H9 (cell line): ENCODE measurements at regions not wholly inside any gene's neighbourhood (a gene's known extent, or its start where the extent isn't known, plus 50 kb on each side); places are given as distances from the start of the nearest gene placed in this dataset.

ENCODE experiments used
- DNase-seq: peaks from one replicate; pipeline ENCODE4 v3.0.0-alpha.2; 2017
- H2AFZ ChIP-seq: one replicate; pipeline ENCODE4 v1.6.1; 2013; ENCODE audit warnings: mild to moderate bottlenecking, low read length, control low read depth, moderate library complexity
- H2AK5ac ChIP-seq: 2 replicates; pipeline ENCODE4 v1.6.1; 2013; ENCODE audit warnings: low read length, control low read depth, mixed read lengths; ENCODE audit not compliant: insufficient read length
- H2BK120ac ChIP-seq: one replicate; pipeline ENCODE4 v1.6.1; 2013; ENCODE audit warnings: low read depth, mild to moderate bottlenecking, low read length, control low read depth, inconsistent platforms; ENCODE audit not compliant: poor library complexity, severe bottlenecking
- H2BK12ac ChIP-seq: 2 replicates; pipeline ENCODE4 v1.6.1; 2013; ENCODE audit warnings: low read length, control low read depth, mixed read lengths, low read depth; ENCODE audit not compliant: insufficient read length
- H2BK15ac ChIP-seq: 2 replicates; pipeline ENCODE4 v1.6.1; 2013; ENCODE audit warnings: low read depth, low read length, control low read depth
- H2BK20ac ChIP-seq: one replicate; pipeline ENCODE4 v1.6.1; 2013; ENCODE audit warnings: low read depth, mild to moderate bottlenecking, low read length, control low read depth, inconsistent platforms; ENCODE audit not compliant: poor library complexity, severe bottlenecking
- H2BK5ac ChIP-seq: 2 replicates; pipeline ENCODE4 v1.6.1; 2013; ENCODE audit warnings: low read length, control low read depth, mixed read lengths; ENCODE audit not compliant: insufficient read length
- H3K14ac ChIP-seq: 2 replicates; pipeline ENCODE4 v1.6.1; 2013; ENCODE audit warnings: low read length, control low read depth; ENCODE audit not compliant: insufficient read depth
- H3K18ac ChIP-seq: 2 replicates; pipeline ENCODE4 v1.6.1; 2013; ENCODE audit warnings: low read depth, mild to moderate bottlenecking, mixed read lengths, low read length, control low read depth; ENCODE audit not compliant: insufficient read length
- H3K23ac ChIP-seq: 2 replicates; pipeline ENCODE4 v1.6.1; 2013; ENCODE audit warnings: low read length, control low read depth, mixed read lengths, low read depth; ENCODE audit not compliant: insufficient read length
- H3K23me2 ChIP-seq: 2 replicates; pipeline ENCODE4 v1.6.1; 2013; ENCODE audit warnings: low read depth, mild to moderate bottlenecking, mixed read lengths, low read length, control low read depth; ENCODE audit not compliant: insufficient read length, poor library complexity, severe bottlenecking
- H3K27ac ChIP-seq: 2 replicates; pipeline ENCODE4 v1.5.1; 2013; ENCODE audit warnings: low read length, control low read depth, mixed read lengths, low read depth; ENCODE audit not compliant: insufficient read length
- H3K27me3 ChIP-seq: 2 replicates; pipeline ENCODE4 v1.6.1; 2013; ENCODE audit warnings: low read length, control low read depth, inconsistent platforms; ENCODE audit not compliant: insufficient read depth
- H3K4ac ChIP-seq: 2 replicates; pipeline ENCODE4 v1.6.1; 2013; ENCODE audit warnings: low read depth, mild to moderate bottlenecking, control low read depth, inconsistent platforms, low read length, moderate library complexity
- H3K4me1 ChIP-seq: 2 replicates; pipeline ENCODE4 v1.6.1; 2013; ENCODE audit warnings: low read length, control low read depth, inconsistent platforms; ENCODE audit not compliant: insufficient read depth
- H3K4me2 ChIP-seq: 2 replicates; pipeline ENCODE4 v1.6.1; 2013; ENCODE audit warnings: low read length, control low read depth, mixed read lengths; ENCODE audit not compliant: insufficient read length, insufficient read depth
- H3K56ac ChIP-seq: 2 replicates; pipeline ENCODE4 v1.6.1; 2013; ENCODE audit warnings: low read depth, mild to moderate bottlenecking, mixed read lengths, low read length, control low read depth; ENCODE audit not compliant: insufficient read length
- H3K79me1 ChIP-seq: 2 replicates; pipeline ENCODE4 v1.6.1; 2013; ENCODE audit warnings: low read depth, mild to moderate bottlenecking, moderate library complexity, low read length, control low read depth, inconsistent platforms; ENCODE audit not compliant: insufficient read depth, poor library complexity, severe bottlenecking
- H3K79me2 ChIP-seq: 2 replicates; pipeline ENCODE4 v1.6.1; 2013; ENCODE audit warnings: low read length, control low read depth, inconsistent platforms; ENCODE audit not compliant: insufficient read depth
- H3K9ac ChIP-seq: 2 replicates; pipeline ENCODE4 v1.6.1; 2013; ENCODE audit warnings: low read length, control low read depth, mixed read lengths; ENCODE audit not compliant: insufficient read length; ENCODE audit errors: extremely low read depth
- H3K9me3 ChIP-seq: one replicate; pipeline ENCODE4 v1.6.1; 2013; ENCODE audit warnings: low read depth, low read length, inconsistent platforms; ENCODE audit not compliant: control insufficient read depth
- H3T11ph ChIP-seq: one replicate; pipeline ENCODE4 v1.6.1; 2013; ENCODE audit warnings: mild to moderate bottlenecking, low read length, control low read depth, inconsistent platforms
- H4K20me1 ChIP-seq: one replicate; pipeline ENCODE4 v1.6.1; 2013; ENCODE audit not compliant: control insufficient read depth, insufficient read length, insufficient read depth
- H4K5ac ChIP-seq: 2 replicates; pipeline ENCODE4 v1.6.1; 2013; ENCODE audit warnings: low read depth, mild to moderate bottlenecking, mixed read lengths, low read length, control low read depth; ENCODE audit not compliant: insufficient read length
- H4K8ac ChIP-seq: replicated peaks from 2 replicates; pipeline ENCODE4 v1.6.1; 2013; ENCODE audit warnings: low read length, control low read depth, mixed read lengths, low read depth; ENCODE audit not compliant: insufficient read length
- H4K91ac ChIP-seq: 2 replicates; pipeline ENCODE4 v1.6.1; 2013; ENCODE audit warnings: low read depth, mild to moderate bottlenecking, moderate library complexity, mixed read lengths, low read length, control low read depth; ENCODE audit not compliant: insufficient read length
- H3K27ac Mint-ChIP-seq, 3 experiments: 2 replicates in 2 of 3; 3 replicates in 1 of 3; pipeline ENCODE4 v1.8.0; 2020 to 2021; ENCODE audit warnings: mixed read lengths in 3 of 3, mild to moderate bottlenecking in 1 of 3, moderate library complexity in 1 of 3
- H3K27me3 Mint-ChIP-seq: 2 replicates; pipeline ENCODE4 v1.8.0; 2021; ENCODE audit warnings: low read depth, mild to moderate bottlenecking, moderate library complexity, mixed read lengths
- H3K36me3 Mint-ChIP-seq, 3 experiments: 2 replicates in 2 of 3; 3 replicates in 1 of 3; pipeline ENCODE4 v1.8.0; 2020 to 2021; ENCODE audit warnings: low read depth in 3 of 3, mixed read lengths in 3 of 3; ENCODE audit not compliant: insufficient read depth in 1 of 3
- H3K4me1 Mint-ChIP-seq, 2 experiments: 2 replicates each; pipeline ENCODE4 v1.8.0; 2020; ENCODE audit warnings: mixed read lengths in 2 of 2
- H3K4me3 Mint-ChIP-seq, 2 experiments: 2 replicates in 1 of 2; 3 replicates in 1 of 2; pipeline ENCODE4 v1.8.0; 2020 to 2021; ENCODE audit warnings: mild to moderate bottlenecking in 2 of 2, mixed read lengths in 2 of 2, moderate library complexity in 1 of 2
- H3K9me3 Mint-ChIP-seq, 2 experiments: 2 replicates in 1 of 2; 3 replicates in 1 of 2; pipeline ENCODE4 v1.8.0; 2020; ENCODE audit warnings: mild to moderate bottlenecking in 2 of 2, mixed read lengths in 2 of 2, moderate library complexity in 1 of 2
- WGBS: extraction: QIAGEN DNeasy Blood & Tissue Kit; methylation state at CpG from one replicate; pipeline ENCODE4 v1.1.7; 2013; ENCODE audit warnings: missing lambda C conversion rate, low lambda C conversion rate, mixed read lengths; ENCODE audit not compliant: insufficient read length; ENCODE audit errors: extremely low coverage; 5-methylcytosine and 5-hydroxymethylcytosine counted together
- TF ChIP-seq, protein P1 (sequence below): fragments of 200-600 bp; sonication (generic); conservative IDR thresholded peaks from 3 replicates; pipeline ENCODE4 v1.8.0; 2021; ENCODE audit warnings: antibody characterized with exemption, mild to moderate bottlenecking

GRCh38 chr1:111563619-111564018 lies 56.0 kb upstream of the RAP1A start:
- no peaks in the 10 kb centered on the region for H3K36me3 Mint-ChIP-seq
- H3K23ac ChIP-seq, result no peak overlapping the region
- no peak overlapping the region for H2BK20ac ChIP-seq
- no peak overlapping the region for H3T11ph ChIP-seq
- H3K9me3 ChIP-seq, result no peaks in the 10 kb centered on the region
- H3K9me3 Mint-ChIP-seq, result no peaks in the 10 kb centered on the region; a peak in 1 of 5 replicates
- H3K79me2 ChIP-seq, result no peaks in the 10 kb centered on the region
- no peaks in the 10 kb centered on the region for H3K27me3 ChIP-seq
- no peaks in the 10 kb centered on the region; the same call in none of the 2 replicates for H3K27me3 Mint-ChIP-seq
- H3K4me3 Mint-ChIP-seq, result no peak overlapping the region
- H3K27ac Mint-ChIP-seq, result no peak overlapping the region; a peak in 1 of 7 replicates
- H3K4ac ChIP-seq, result no peak overlapping the region
- no peak overlapping the region for H2BK12ac ChIP-seq
- H2BK120ac ChIP-seq, result no peak overlapping the region
- no peaks in the 10 kb centered on the region for H3K79me1 ChIP-seq
- H3K23me2 ChIP-seq, result no peaks in the 10 kb centered on the region
- H4K5ac ChIP-seq, result no peak overlapping the region
- TF ChIP-seq, protein P1, sequence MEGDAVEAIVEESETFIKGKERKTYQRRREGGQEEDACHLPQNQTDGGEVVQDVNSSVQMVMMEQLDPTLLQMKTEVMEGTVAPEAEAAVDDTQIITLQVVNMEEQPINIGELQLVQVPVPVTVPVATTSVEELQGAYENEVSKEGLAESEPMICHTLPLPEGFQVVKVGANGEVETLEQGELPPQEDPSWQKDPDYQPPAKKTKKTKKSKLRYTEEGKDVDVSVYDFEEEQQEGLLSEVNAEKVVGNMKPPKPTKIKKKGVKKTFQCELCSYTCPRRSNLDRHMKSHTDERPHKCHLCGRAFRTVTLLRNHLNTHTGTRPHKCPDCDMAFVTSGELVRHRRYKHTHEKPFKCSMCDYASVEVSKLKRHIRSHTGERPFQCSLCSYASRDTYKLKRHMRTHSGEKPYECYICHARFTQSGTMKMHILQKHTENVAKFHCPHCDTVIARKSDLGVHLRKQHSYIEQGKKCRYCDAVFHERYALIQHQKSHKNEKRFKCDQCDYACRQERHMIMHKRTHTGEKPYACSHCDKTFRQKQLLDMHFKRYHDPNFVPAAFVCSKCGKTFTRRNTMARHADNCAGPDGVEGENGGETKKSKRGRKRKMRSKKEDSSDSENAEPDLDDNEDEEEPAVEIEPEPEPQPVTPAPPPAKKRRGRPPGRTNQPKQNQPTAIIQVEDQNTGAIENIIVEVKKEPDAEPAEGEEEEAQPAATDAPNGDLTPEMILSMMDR, result no peak
- no peak overlapping the region for H3K9ac ChIP-seq
- H2BK15ac ChIP-seq, result no peak overlapping the region
- H3K4me1 ChIP-seq, result no peaks in the 10 kb centered on the region
- H3K18ac ChIP-seq, result no peak overlapping the region
- no peak overlapping the region for H2AFZ ChIP-seq
- no peak overlapping the region for H4K8ac ChIP-seq
- H3K14ac ChIP-seq, result no peak overlapping the region
- no peak overlapping the region for H3K4me2 ChIP-seq
- no peak overlapping the region for H3K27ac ChIP-seq
- DNase-seq, result no peak
- no peak overlapping the region for H2BK5ac ChIP-seq
- WGBS, result no CpG with 5 or more reads among the region's 2 CpGs
- H4K20me1 ChIP-seq, result no peaks in the 10 kb centered on the region
- no peak overlapping the region for H4K91ac ChIP-seq
- no peak overlapping the region for H3K56ac ChIP-seq
- H2AK5ac ChIP-seq, result no peak overlapping the region
- H3K4me1 Mint-ChIP-seq, result no peaks in the 10 kb centered on the region
